ENCODE measurements at regions not wholly inside any gene's neighbourhood (a gene's known extent, or its start where the extent isn't known, plus 50 kb on each side); places are given as distances from the start of the nearest gene placed in this dataset.

DNA sequence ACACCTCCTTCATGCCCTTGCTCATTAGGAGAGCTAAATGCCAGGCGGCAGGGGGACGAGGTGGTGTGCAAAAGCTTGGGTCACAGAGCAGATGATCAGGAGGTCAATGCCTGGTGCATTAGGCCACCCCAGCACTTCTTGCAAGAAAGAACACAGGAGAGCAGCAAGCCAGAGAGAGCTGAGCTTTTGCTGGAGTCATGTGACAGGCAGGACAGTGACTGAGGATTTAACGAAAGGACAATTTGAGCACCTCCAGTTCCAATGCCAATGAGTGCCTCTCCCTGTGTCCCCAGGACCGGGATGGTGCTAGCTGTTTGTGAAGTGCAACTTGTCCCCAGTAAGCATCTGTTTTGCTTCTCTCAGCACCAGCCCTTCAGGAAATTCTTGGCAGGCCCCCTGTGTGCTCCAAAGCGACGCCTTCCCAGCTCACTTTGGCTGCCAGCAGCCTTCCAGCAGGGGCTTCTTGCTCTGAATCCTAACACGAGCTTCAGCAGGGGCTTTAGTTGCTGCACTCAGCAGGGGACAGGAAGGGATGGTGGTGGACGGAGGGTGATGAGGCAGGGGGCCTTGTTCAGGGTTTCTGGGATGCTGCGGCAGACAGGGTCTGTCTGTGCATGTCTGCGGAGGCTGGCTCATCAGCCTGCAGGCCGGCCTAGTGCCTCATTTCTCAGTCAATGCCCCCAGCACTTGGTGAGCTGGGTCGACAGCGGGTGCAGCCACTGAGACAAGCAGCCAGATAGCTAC lies 368.1 kb downstream of the RPS24 start:
- no peak for DNase-seq

DNA sequence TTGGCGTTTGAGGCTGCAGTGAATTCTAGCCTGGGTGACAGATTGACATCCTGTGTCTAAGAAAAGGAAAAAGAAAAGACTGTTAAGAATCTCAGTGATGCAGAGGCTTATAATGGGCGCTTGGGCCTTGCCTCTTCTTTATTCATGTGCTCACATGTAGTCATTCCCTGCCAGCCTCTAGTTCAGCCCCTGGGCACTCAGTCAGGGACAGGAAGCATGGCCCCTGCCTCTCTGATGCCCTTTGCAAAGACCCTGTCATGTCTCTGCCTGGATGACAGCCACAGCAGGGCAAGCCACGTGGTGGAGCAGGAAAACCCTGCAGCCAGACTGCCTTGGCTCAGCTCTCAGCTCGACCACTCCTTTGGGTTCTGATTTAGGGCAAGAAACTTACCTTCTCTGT lies 368.9 kb downstream of the RPS24 start:
- no peak for DNase-seq

DNA sequence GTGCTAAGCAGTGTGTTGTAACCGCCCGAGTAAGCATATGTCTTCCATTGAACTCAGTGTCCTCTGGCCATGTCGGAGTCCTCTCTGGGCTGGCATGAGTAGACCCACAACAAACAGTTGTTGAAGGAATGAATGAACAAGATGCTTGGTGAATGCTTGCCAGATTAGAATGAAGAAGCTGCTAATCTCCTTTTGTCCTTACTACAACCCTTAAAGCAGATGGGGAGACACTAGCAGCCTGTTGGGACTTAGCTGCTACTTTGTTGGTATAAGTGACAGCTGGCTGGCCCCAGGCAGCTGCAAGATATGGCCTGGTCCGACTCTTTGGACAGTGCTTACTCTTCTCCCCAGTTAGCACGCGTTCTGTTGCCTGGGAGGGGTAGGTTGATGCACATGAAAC lies 370.1 kb downstream of the RPS24 start:
- no peak for DNase-seq

DNA sequence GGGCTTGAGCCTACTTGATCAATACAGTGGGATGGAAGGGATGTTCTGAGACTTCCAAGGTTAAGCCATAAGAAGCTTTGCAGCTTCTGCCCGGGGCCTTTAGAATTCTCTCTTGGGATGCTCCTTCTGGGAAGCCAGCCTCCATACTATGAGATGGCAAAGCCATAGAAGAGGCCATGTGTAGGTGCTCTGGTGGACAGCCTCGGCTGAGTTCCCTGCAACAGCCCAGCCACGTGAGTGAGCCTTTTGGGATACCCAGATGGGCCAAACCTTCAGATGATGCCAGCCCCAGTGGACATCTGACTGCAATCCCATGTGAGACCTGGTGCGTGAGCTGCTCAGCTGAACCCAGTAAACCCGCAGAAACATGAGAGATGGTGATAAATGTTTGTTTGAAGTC lies 370.6 kb downstream of the RPS24 start:
- no peak for DNase-seq

DNA sequence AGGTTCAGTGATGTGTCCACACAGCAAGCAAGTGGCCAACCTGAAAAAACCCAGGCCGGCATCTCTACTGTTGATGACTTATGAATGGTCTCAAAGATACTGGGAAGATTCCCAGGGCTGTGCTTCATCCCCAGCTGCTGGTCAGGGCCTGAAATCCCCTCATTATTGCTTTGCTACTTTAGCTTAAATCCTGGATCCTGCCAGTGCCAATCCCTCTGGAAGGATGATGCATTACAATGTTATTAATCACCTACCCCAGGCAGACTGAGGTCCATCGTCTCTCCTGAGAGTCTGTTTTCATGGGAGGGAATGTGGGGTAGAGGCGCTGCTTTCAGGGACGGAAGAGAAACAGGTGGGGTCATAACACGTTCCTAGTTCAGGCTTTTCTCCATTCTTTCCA lies 371.6 kb downstream of the RPS24 start:
- DNase-seq: no peak

DNA sequence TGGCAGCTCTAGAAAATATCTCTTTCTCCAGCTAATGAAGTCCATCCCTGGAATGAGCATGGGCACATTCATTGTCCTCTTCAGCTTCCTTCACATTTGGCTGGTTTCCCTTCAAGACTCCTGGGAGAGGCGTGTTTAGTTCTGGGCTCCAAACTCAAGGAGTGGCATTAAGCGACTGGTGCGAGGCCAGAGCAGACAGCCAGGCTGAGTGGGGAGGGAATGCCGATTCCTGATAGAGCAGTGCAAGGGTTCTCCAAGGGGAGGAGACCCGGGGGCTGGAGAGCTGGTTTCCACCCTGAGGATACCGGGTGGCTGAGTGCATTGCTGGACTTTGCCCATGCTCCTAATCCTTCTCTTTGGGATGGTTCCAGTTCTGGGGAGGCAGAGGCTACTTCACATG lies 372.1 kb downstream of the RPS24 start:
- no peak for DNase-seq

DNA sequence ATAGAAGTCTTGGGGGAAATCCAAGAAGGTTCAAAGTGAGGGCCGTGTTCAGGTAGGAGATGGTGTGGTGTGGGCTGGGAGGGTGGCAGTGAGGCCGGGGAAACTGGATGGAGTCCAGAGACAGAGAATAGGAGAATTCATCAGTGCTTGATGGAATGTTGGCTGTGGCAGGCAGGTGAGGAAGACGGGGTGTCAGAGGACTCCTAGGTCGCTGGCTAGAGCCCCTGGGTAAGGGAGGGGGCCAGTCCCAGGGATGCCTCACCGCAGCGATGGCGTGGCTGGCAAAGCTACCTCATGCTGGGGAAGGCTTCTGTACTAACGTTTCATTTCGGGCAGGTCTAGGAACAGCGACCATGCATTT lies 373.0 kb downstream of the RPS24 start:
- no peak for DNase-seq

DNA sequence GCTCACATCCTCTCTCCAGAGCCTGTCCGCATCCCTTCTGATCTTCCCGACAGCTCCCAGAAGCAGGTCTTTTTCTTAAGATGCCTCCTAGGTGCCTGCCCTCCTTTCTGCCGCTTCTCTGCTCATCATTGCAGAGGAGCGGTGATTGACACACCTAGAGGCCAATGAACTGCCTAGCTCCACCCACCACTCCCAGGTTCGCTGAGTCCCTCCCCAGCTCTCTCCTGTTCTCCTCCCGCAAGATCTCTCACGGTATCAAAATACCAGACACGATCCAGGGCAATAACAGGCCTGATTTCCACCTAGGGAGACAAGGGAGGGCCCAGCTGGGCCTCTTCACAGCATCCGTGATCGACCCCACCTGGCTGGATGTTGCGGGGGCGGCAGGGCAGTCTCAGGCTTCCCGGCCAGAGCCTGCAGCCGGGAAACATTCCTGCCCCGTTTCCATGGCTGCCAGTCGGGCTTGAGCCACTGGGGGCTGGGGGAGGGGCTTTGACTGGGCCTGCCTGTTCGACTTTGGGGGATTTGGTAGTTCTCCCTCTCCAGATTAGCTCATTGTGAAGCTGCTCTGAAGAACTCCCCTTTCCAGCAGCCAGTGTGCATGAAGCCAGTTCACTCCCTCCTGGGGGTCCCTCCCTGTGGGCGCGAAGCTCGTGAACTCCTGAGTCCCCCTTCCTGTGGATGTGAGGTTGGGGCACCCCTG lies 373.5 kb downstream of the RPS24 start:
- no peak for DNase-seq

DNA sequence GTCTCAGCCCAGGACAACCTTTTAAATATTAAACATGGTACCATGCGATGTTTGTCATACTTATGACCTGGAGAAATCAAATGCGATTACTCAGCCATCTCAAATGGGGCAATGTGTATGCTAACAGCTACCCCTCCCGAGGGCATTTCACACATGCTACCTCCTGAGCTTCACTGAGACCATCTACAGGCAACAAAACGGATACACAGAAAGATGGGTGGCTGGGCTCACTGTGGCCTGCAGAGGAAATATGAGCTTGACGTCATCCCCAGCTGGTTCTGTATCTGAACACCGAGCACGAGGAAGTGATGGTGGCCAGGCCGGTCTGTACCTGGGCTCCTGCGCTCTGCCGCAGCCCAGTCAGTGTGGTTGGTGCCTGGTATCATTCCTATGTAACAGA lies 374.3 kb downstream of the RPS24 start:
- DNase-seq: no peak

DNA sequence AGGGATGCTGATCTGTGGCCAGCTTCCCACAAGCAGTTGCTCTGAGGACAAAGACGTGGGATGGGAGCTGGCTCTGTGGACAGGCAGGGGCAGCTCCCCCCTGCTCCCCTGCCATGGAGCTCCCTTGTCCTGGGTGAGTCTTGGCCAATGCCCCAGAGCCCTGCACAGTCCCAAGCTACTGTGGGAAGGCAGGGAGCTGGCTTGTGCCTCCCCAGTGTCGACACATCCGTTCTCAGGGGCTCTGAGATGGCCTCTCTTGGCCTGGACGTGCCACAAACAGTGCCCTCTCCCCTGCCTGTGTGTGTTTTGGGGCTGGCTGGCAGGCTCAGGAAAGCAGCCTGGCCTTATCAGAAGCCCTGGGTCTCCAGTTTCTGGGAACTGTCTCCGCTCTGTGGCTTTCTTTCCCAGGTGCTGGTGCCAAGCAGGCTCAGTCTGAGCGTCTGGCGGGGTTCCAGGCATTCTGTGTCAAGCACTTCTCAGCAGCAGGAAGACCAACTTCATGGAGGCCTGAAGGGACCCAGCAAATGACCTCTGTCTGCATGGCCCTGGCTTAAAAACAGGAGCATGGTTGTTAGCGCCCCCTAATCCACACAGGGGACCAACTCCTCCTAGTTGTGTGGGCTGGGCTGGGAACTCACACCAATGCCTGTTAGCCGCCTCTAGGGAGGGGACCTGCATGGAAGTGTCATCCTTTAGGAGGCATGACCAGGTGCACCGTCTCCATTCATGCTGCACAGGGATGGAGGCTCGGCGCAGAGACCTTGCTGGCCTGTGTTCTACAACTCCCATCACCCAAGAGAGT lies 375.2 kb downstream of the RPS24 start:
- DNase-seq: no peak

DNA sequence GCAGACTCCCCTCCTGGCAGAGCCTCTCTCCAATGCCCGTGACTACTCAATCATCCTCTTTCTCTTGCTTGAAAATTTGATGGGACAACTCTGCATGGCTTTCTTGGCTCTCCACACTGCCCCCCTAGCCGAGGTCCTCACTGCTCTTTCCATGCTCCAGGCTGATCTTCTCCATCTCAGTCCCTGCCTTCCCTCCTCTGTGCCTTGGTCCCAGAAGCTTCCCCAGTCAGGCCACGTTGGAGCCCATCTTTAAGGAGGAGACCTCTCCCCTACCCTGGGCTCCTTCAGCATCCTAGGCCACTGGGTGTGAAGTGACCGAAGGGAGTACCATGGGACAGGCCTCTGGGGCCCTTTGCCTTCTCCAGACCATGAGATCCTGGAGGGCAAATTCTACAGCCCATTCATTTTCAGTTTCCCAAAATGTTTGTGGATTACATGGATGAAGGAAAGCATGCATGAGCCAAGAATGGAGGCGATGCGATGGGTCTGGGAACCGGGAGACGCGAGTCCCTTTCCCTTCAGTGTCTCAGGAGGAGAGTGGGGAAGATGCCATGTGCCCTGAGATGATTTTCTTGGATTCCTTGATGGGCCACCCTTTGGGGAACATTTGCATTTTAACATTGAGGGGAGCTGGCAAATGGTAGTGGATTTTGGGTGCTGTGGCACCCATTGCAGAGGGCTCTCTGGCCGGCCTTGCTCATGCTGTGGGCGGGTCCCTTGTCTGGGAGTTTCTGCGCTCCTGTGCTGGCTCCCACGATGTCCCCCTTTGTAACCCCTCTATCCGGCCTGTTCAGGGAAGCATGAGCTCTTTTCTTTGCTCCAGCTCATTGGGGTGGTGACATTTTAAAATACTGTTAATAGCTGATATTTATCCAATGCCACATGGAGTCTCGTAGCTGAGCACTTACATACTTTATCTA lies 376.6 kb downstream of the RPS24 start:
- no peak for DNase-seq

DNA sequence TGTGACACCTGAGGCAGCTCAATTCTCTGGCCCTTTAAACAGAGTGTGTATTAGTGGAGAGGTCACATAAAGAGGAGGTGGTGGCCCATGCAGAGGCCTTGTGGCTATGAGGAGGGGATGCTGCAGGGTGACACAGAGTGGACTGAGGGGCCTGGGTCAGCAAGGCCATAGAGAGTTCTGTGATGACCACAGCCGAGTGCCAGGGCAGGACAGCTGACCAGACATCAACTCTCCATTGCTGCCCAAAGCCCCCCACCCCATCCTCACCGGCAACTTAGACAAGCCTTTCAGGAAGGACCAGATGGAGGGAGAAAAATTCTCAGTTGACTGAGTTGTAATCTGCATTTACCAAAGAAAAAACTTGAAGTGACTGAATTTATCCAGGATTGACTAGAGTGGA lies 378.1 kb downstream of the RPS24 start:
- DNase-seq: no peak

DNA sequence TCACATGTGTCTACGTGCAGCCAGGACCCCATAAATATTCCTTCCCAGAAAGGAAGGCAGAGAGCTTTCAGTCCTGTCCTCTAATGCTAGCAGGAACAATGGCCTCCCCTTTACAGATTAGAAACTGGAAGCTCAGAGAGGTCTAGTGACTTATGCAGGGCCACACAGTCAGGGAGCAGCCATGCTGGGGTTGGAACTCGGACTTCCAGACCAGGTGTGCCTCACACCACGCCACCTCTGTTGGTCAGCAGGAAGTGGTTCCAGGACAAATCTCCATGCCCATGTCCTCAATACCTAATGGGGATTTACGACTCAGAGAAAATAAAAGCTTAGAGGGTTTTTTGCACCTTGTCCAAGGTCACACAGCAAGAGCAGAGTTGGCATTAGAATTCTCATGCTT lies 378.9 kb downstream of the RPS24 start:
- DNase-seq: no peak

DNA sequence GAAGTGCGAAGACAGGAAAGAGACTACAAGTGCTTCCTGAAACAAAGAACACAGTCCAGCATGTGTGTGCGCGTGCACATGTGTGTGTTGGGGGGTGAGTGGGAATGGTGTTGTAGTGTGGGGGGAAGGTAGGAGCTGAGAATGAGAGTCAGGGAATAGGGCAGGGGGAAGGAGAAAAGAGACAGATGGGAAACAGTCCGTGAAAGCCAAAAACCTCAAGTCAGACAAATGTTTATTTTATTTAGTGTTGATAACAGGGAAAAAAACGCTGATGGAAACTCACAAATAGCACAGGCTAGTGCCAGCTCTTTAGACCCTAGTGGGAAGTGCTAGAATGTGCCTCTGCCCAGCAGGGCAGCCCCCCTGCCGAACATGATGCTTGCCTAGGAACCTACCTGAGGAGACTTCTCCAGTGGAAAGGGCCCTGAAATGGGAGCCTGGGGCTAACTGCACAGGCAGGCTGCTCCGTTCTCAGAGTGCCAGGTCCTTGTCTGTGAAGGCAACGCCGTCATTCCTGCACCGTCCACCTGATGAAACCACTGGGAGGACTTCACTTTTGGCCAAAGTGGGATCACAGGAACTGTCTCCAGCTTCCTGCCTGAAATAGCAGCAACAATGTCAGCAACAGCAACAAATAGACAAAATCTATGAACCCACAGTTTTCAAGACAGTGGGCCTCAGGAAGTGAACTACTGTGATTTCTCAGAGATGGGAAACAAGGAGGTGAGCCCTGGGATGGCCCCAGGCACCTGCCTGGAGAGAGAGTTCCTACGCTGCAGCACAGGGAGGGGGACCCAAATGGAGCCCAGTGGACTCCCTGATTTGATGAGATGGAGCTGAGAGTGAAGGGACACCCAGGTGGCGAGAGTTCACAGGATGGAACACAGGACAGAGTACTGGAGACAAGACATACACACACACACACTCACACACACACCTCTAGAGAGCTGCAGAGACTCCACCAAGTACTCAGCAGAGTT lies 379.7 kb downstream of the RPS24 start:
- no peak for DNase-seq

DNA sequence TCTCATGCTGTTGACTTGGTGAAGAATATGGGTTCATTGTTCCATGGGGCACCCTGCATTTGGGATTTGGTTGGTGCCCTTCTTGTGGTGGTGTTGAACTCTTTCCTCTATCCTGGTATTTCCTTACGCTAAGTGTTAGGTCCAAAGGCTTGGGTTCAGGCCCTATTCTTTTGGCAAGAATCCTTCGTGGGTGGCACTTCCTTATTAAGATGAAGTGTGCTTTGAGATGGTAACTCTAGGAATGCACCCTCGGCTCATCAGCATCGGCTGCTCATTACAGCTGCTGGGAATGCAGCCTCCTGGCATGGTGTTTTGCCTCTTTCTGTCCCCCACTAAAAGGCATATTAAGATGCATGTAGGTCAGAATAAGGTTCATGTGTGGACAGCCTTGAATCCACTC lies 380.7 kb downstream of the RPS24 start:
- no peak for DNase-seq

DNA sequence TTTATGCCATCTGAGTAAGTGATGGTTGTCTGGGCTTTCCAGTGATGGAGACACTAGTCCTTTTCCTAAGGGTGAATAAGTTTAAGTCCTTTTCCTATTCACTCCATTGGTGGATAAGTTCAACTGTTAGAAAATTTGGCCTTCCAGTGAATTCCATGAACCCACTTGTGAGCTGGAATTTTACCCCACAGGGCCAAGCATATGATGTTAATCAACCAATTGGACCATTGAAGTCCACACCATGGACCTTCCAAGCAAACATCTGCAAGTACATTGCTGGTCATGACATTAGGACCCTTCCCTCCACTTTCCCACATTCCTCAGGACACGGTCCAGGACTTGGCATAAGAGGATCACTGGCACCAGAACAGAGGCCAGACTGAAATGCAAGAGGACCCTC lies 381.4 kb downstream of the RPS24 start:
- no peak for DNase-seq

DNA sequence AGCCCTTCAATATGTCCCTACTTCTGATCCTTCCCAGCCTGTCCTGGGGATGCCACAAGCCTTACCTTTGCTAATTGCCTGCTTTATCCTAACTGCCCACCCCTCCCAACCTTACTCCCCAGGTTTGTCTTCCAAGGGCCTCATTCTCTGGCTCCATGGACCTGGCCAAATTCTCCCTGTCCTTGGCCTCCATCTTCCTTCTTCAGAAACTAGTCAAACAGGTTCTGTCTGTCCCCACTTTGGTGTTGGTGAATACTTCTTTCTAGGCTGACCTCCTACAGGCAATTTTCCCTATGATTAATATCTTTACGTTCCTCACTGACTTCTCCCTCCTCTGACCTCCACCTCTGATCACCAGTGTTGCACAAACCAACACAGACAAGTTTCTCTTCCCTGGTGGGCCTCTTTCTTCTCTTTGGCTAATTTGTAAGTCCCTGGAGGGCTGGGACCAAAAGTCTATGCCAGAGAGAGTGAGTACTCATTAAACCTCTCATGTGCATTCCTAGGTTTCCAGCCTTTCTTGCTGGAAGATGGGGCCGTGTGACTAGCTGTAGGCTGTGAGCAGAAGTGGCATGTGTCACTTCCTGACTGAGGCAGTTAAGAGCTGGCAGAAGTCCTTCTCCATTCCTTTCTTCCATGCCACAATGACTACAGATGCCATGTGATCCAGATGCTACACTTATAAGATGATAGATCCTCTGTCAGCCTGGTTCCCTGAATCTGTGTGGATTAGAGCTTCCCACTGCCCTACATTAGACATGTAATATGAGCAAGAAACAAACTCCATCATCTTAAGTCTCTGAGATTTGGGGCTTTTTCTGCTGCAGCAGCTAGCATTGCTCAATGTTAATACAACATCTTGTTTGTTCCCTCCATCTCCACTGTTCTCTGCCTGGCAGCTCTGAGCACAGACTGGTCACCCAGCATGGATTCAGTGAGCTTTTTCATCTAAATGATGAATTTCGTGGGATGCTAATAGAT lies 382.7 kb downstream of the RPS24 start:
- DNase-seq: no peak

DNA sequence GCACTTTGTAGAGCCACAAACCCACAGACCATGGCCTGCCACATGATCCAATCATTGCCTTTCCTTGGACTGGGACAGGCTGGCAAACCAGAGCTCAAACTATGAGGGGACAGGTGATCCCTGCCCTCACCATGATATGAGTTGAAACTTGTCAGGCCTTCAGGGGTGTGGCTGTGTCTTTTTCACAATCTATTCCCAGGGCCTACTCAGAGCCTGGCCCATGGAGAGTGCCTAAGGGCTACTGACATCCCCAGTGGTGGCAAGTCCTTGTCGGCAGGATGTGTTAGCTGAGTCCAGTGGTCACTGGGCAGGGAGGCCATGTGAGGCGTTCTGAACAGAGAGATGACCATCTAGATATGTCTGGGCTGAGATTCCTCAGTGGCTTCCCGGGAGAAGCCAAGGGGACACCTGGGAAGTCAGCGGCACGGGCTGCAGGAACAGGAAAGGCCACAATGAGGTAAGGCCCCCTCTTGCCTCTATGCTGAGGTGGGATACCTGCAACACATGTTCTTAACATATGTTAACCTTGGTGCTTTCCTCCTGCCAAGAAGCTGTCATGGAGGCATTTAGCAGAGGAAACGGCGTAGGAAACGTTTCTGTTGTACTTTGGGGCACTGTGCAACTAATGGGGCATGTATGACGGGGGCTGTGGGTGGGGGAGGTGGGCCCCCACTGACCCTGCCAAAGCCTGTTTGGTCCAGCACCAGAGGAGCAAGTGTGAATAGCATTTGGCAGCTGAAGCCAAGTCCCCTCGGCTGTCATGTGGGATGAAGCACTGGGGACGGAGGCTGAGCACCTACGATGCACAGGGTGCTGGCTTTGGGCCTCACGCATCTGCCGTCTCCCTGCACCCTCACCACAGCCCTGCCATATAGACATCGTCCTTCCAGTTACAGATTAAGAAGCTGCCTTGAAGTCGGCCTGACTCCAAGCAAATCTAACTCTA lies 384.0 kb downstream of the RPS24 start:
- no peak for DNase-seq
